ENCODE measurements at regions not wholly inside any gene's neighbourhood (a gene's known extent, or its start where the extent isn't known, plus 50 kb on each side); places are given as distances from the start of the nearest gene placed in this dataset.

GRCh38 chr18:78898635-78899034, 81.0 kb upstream of the SALL3 start:
- TF ChIP-seq, protein P1, sequence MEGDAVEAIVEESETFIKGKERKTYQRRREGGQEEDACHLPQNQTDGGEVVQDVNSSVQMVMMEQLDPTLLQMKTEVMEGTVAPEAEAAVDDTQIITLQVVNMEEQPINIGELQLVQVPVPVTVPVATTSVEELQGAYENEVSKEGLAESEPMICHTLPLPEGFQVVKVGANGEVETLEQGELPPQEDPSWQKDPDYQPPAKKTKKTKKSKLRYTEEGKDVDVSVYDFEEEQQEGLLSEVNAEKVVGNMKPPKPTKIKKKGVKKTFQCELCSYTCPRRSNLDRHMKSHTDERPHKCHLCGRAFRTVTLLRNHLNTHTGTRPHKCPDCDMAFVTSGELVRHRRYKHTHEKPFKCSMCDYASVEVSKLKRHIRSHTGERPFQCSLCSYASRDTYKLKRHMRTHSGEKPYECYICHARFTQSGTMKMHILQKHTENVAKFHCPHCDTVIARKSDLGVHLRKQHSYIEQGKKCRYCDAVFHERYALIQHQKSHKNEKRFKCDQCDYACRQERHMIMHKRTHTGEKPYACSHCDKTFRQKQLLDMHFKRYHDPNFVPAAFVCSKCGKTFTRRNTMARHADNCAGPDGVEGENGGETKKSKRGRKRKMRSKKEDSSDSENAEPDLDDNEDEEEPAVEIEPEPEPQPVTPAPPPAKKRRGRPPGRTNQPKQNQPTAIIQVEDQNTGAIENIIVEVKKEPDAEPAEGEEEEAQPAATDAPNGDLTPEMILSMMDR (IDR thresholded peaks at IDR 0.05; ENCODE audit: insufficient read depth, low read length), result no peak
- H3K4me3 ChIP-seq (ENCODE audit: low read depth, low read length), result no peak overlapping the region
- no peak for DNase-seq (ENCODE audit: low read depth)

DNA sequence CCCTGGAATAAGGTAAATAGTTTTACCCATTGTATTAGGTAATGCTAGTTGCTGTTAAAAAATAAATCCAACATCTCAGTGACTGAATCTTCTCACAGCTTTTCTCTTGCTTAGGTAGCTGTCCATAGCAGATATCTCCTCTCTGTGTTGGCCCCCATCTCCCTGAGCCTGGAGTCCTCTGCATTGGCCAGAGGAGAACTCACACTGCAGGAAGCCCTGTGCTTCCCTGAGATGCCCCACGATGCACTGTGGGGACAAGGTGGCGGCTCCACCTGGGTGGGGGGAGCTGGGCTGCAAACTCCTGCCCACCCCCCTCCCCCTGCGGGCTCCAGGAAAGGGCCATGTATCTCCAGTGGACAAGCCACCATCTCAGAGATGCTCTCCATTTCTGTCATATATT, 80.4 kb upstream of the SALL3 start:
- no peak for DNase-seq (ENCODE audit: low read depth)
- H3K4me3 ChIP-seq (ENCODE audit: low read depth, low read length), result no peak overlapping the region
- TF ChIP-seq, protein P1 (IDR thresholded peaks at IDR 0.05; ENCODE audit: insufficient read depth, low read length), result no peak

GRCh38 chr18:78900938-78901909, 78.4 kb upstream of the SALL3 start:
- TF ChIP-seq, protein P1 (IDR thresholded peaks at IDR 0.05; ENCODE audit: insufficient read depth, low read length), result no peak
- H3K4me3 ChIP-seq (ENCODE audit: low read depth, low read length), result no peak overlapping the region
- no peak for DNase-seq (ENCODE audit: low read depth)

DNA sequence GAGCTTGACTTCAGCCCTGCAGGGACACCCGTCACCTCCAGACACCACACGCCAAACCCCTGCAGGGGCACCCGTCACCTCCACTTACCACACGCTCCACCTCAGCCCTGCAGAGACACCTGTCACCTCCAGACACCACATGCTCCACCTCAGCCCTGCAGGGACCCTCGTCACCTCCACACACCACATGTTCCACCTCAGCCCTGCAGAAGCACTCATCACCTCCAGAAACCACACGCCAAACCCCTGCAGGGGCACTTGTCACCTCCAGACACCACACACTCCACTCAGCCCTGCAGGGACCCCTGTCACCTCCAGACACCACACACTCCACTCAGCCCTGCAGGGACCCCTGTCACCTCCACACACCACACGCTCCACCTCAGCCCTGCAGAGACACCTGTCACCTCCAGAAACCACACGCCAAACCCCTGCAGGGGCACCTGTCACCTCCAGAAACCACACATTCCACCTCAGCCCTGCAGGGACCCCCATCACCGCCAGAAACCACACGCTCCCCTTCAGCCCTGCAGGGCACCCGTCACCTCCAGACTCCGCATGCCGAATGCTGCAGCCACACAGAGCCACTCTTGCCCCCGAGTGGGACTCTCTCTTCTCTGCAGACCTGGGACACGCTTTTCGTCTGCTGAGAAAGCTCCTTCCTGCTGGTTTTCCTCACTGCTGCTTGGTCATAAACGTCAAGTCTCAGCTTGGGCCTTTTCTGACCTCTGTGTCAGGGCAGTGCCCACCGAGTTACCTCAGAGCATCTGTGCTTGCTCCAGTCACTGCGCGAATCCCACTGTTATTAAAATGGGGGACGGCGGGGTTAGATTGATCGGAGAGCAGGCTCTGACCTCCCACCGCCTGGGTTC, 77.5 kb upstream of the SALL3 start:
- H3K4me3 ChIP-seq (ENCODE audit: low read depth, low read length), result no peak overlapping the region
- DNase-seq (ENCODE audit: low read depth), result no peak
- TF ChIP-seq, protein P1 (IDR thresholded peaks at IDR 0.05; ENCODE audit: insufficient read depth, low read length), result no peak

- no peak for DNase-seq (ENCODE audit: low read depth)
- TF ChIP-seq, protein P1 (IDR thresholded peaks at IDR 0.05; ENCODE audit: insufficient read depth, low read length), result no peak
- no peak overlapping the region for H3K4me3 ChIP-seq (ENCODE audit: low read depth, low read length)
Observed at GRCh38 chr18:78902795-78903435, 76.7 kb upstream of the SALL3 start.

DNA sequence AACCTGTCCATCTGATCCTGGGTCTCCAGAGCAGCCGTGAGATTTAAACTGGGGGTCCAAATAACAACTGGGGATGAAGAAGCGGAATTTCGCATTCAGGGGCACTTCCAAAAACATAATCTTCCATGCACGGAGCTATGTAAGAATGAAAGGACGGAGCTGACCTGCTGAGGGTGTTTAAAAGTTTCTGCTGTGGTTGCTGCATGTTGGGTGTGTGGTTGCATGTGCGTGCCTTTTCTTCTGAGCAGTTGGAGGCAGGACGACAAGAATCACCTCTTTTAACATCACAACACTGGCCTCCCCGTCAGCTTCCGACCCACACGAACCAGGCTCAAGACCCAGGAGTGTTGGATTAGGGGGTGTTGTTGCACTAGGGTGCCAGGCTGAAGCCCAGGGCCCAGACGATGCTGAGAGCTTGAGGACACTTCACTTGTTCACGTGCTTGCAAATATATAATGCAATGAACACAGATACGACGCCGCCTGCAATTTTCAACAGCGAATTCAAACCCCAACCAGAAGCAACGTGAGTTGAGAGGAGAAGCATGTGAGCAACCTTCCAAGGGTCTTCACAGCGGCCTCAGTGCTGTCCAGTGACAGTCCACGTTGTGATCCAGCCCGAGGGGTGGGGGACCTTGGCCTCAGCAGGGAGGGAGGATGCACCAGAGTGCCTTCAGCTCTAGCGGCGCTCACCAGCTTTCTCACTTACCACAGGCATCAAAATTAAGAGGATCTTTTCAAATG, 76.0 kb upstream of the SALL3 start:
- no peak overlapping the region for H3K4me3 ChIP-seq (ENCODE audit: low read depth, low read length)
- TF ChIP-seq, protein P1 (IDR thresholded peaks at IDR 0.05; ENCODE audit: insufficient read depth, low read length), result no peak
- DNase-seq (ENCODE audit: low read depth), result no peak

Measured in fibroblast of the aortic adventitia (primary cell).